NOMO-1 (cell line): ENCODE measurements at regions not wholly inside any gene's neighbourhood (a gene's known extent, or its start where the extent isn't known, plus 50 kb on each side); places are given as distances from the start of the nearest gene placed in this dataset.

Experiments used
- DNase-seq, 2 experiments: peaks; one replicate each; lab custom pipeline; 2025; ENCODE audit not compliant: unreplicated experiment in 2 of 2; lab: John Stamatoyannopoulos, UW

- DNase-seq, result peak in 1 of 2 experiments; percentile 10
These were observed 95.8 kb downstream of the BANF2 start for GRCh38 chr20:17795501-17796071.

DNA sequence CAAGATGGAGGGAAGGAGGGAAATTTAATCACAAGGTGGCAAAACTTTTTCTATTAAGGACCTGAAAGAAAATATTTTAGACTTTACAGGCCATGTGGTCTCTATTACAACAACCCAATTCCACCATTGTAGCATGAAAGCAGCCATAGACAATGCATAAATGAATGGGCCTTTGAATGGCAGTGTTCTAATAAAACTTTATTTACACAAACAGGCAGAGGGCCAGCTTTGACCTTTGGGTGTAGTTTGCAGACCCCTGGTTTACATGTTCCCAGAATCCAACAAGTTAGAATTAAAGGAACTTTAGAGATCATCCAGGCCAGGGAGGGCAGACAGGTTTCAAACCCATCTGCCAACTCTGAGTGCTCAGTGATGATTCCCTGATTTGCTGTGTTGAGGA lies 95.2 kb downstream of the BANF2 start:
- DNase-seq, result no peak

GRCh38 chr20:17794400-17794799 lies 94.6 kb downstream of the BANF2 start:
- no peak for DNase-seq

- DNase-seq, result no peak
These were observed 94.2 kb downstream of the BANF2 start for GRCh38 chr20:17793986-17794385.

- DNase-seq, result no peak
These were observed 90.5 kb downstream of the BANF2 start for GRCh38 chr20:17790296-17790695.

- DNase-seq, result no peak
These were observed 88.0 kb downstream of the BANF2 start for GRCh38 chr20:17787816-17788215.

GRCh38 chr20:17786221-17786718 lies 86.5 kb downstream of the BANF2 start:
- no peak for DNase-seq
